GM12874 (cell line): ENCODE measurements at regions not wholly inside any gene's neighbourhood (a gene's known extent, or its start where the extent isn't known, plus 50 kb on each side); places are given as distances from the start of the nearest gene placed in this dataset.
A peak's percentile ranks its signal among the peaks of the same experiment; 100 is the strongest.

Experiments
- TF ChIP-seq, protein P1 (sequence below): IDR thresholded peaks from 2 replicates; pipeline ENCODE4 v1.5.1; 2011; ENCODE audit warnings: low read depth, mild to moderate bottlenecking, control low read depth, low read length, moderate library complexity; ENCODE audit not compliant: insufficient read depth

DNA sequence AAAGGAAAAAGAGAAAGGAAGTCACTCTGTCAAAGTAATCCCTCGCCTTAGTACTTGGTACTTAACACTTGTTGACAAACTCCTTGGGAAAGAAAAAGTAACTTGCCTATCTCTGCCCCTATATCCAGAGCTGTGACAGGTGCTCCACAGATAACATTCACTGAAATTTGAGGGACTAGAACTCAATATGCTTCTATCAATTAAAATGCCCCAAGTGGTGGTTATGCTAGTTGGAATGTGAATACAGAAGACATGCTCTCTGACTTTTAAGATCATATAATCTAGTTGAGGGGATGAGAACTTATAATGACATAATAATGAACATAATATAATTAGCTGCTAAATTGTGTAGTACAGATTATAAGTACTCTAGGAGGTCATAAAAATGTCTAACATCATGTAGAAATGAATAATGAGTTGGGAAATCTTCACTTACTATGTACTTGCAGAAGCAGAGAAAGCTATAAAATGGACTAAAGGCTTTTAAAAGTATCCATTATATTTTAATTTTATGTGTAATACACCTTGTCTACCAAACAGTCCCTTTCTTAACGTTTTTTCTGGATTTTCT, 153.1 kb upstream of the CCDC54 start:
- TF ChIP-seq, protein P1, sequence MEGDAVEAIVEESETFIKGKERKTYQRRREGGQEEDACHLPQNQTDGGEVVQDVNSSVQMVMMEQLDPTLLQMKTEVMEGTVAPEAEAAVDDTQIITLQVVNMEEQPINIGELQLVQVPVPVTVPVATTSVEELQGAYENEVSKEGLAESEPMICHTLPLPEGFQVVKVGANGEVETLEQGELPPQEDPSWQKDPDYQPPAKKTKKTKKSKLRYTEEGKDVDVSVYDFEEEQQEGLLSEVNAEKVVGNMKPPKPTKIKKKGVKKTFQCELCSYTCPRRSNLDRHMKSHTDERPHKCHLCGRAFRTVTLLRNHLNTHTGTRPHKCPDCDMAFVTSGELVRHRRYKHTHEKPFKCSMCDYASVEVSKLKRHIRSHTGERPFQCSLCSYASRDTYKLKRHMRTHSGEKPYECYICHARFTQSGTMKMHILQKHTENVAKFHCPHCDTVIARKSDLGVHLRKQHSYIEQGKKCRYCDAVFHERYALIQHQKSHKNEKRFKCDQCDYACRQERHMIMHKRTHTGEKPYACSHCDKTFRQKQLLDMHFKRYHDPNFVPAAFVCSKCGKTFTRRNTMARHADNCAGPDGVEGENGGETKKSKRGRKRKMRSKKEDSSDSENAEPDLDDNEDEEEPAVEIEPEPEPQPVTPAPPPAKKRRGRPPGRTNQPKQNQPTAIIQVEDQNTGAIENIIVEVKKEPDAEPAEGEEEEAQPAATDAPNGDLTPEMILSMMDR = no peak

DNA sequence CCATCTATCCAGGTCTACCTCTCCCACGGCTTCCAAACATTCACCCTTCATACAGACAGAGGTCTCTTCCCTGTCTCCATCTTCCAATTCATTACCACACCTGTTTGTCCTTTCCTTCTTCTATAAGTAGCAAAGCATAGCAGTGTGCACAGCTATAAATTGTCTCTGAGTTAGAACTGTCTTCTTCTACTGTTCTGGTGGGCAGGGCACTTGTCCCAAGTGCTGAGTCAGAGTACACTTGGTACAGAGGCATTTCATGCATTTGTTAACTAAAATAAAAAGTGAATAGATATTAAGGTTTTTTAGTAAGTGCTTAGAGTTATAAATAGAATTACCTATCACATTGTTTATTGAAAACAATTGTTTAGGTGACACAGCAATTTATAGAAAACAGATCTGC, 150.1 kb upstream of the CCDC54 start:
- TF ChIP-seq, protein P1 = no peak

DNA sequence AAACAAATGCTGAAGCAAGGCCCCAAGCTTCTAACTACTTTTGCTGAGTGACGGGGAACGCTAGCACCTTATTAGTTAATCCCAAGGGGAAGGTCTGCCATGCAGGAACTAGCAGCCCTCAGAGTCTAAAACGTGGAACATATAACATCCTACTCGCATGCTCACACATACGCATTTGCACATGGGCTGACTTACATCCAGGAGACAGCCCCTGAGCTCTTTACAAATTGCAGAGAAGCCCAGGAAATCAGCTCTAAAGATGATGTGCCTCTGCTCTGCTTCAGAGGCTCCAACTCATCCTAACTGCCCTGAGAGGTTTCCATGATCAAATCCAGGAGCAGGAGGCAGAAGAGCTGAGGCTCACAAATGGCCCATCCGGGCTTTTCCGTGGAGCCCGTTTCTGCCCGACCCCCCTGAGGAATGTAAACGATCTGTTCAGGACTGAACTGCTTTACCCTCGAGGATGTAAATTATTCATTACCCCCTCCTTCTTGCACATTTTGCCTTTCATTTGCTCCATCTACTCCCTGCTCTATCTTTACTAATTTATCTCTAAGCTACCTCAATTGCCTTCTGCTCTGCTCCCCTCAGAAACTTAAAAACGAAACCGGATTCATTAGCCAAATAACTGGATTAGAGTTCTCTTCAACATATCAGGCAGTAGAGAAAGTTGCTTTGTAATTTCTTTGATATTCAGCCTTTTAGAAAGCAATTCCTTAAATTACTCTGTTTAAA, 141.9 kb upstream of the CCDC54 start:
- TF ChIP-seq, protein P1 = no peak

DNA sequence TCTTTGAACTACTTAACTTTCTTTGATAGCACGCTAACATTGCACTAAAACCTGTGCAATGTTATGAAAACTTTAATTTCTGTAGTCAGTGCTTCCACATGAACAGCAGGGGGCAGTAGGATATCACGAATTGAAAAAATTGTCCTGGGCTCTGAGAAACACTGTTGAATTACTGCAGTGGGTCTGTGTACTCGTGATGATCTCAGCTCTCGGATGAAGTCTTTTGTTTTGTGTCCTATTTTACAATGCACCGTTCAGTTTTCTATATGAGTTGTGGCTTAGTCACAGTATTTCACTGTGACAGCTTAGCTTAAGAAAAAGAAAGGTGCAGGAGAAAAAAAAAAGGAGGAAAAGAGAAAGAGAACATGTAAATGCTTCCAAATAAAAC, 141.3 kb upstream of the CCDC54 start:
- TF ChIP-seq, protein P1 = peak; percentile 59

DNA sequence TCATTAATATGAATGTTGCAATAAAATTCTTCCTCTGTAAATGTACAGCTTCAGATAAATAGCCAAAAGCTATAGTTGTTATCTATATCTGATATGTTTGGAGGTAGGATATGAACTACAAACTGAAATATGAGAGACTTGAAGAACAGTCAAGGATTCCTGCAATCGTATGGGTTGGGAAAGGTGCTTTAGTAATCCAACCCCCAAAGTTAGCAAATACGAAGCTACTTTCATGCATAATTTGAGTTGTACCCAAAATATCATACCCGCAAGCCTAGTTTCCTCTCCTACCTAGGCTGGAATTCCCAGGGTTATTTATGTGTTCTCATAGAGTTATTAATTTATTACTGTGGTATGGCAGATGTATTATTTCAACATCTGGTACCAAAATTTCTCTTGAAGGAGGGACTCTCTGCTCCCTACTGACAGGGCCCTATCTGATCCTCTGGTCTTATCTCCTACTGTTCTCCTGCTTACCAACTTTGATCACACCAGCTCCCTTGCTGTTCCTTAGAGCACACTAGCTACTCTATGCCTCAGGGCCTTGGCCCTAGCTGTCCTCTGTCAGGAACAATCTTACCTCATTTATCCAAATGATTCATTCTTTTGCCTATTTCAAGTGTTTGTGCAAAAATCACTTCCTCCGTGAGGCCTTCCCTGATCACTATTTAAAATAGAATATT, 140.4 kb upstream of the CCDC54 start:
- TF ChIP-seq, protein P1 = no peak

DNA sequence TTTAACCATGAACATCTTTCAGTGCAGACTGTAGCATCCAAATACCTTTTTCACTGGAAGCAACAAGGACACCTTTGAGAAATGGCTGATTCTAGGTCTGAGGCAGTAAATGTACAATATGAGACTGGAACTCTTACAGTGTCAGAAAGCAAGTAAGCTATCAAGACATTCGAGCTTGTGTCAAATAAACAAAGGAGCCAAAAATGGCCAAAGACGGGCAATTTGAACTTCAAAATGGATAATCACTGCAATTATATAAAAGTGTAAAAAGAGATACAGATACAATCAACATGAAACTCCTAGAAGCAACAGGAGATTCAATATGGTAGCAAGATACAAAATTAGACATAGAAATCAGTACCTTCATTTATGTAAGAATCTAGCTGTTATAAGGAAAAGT, 138.5 kb upstream of the CCDC54 start:
- TF ChIP-seq, protein P1 = no peak

DNA sequence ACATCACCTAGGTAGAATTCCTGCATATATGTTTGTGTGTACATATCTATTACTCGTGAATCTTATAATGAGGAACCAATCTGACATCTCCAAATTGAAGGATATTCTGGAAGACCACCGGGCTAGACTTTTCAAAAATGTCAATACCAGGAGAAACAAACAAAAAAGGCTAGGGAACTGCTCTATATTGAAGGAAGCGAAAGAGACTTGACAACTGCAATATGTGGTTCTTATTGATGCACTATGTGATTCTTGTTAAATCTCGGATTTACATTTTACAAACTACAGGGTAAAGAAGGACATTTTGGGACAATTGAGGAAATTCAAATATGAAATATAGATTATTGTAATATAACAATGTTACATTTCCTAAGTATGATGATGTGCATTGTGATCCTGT, 137.5 kb upstream of the CCDC54 start:
- TF ChIP-seq, protein P1 = no peak
